CD4-positive, alpha-beta T cell (primary cell): ENCODE measurements at regions not wholly inside any gene's neighbourhood (a gene's known extent, or its start where the extent isn't known, plus 50 kb on each side); places are given as distances from the start of the nearest gene placed in this dataset.
"Not testable (repeated sequence)": the region's sequence is repeated elsewhere in the genome, so short reads cannot be mapped to it uniquely, and the experiment has no call there.

Experiments used
- ATAC-seq: fragments of 200-7000 bp; cut with Tn5 transposase; one replicate; pipeline ENCODE4 v1.10.0; 2022; ENCODE audit warnings: mild to moderate bottlenecking; ENCODE audit not compliant: poor library complexity
- CTCF ChIA-PET: fragments of 350-600 bp; sonication (Branson Sonifier 250); formaldehyde crosslinking; loops from one replicate; lab custom pipeline; 2021; ENCODE audit warnings: antibody characterized with exemption, inconsistent platforms; lab: Charles Lee
- POLR2A ChIA-PET: fragments of 350-600 bp; sonication (Branson Sonifier 250); formaldehyde crosslinking; loops from one replicate; lab custom pipeline; 2021; ENCODE audit warnings: antibody characterized with exemption, inconsistent platforms; lab: Charles Lee
- DNase-seq, 14 experiments: peaks; one replicate each; pipeline ENCODE4 v3.0.0-alpha.2; 2013 to 2020; ENCODE audit warnings: mixed read lengths in 2 of 14
- H3K27ac ChIP-seq, 2 donors: one replicate each; pipeline versions ENCODE4 v1.5.1 to v1.7.0; 2013; ENCODE audit warnings: low read length in 2 of 2, low read depth in 1 of 2, mild to moderate bottlenecking in 1 of 2
- H3K27me3 ChIP-seq, 2 experiments: 1 replicate in 1 of 2; 2 replicates in 1 of 2; pipeline versions ENCODE4 v1.6.1 to v1.7.0; 2013; ENCODE audit warnings: low read length in 2 of 2, control low read depth in 1 of 2, mild to moderate bottlenecking in 1 of 2, moderate library complexity in 1 of 2; ENCODE audit not compliant: insufficient read depth in 2 of 2, control insufficient read depth in 1 of 2
- H3K36me3 ChIP-seq: one replicate; pipeline ENCODE4 v1.6.1; 2013; ENCODE audit warnings: low read length, control low read depth; ENCODE audit not compliant: insufficient read depth
- H3K4me1 ChIP-seq: one replicate; pipeline ENCODE4 v1.6.1; 2013; ENCODE audit warnings: low read length, control low read depth; ENCODE audit not compliant: insufficient read depth
- H3K4me3 ChIP-seq: one replicate; pipeline ENCODE4 v1.5.1; 2013; ENCODE audit warnings: mild to moderate bottlenecking, low read length, moderate library complexity
- H3K9me3 ChIP-seq, 2 experiments: 1 replicate in 1 of 2; 2 replicates in 1 of 2; pipeline versions ENCODE4 v1.6.1 to v1.7.0; 2013; ENCODE audit warnings: low read length in 2 of 2, mild to moderate bottlenecking in 2 of 2, control low read depth in 1 of 2, moderate library complexity in 1 of 2; ENCODE audit not compliant: control insufficient read depth in 1 of 2, insufficient read depth in 1 of 2
- H3K27ac Mint-ChIP-seq: one replicate; pipeline ENCODE4 v1.8.0; 2020; ENCODE audit warnings: mixed read lengths
- H3K27me3 Mint-ChIP-seq: one replicate; pipeline ENCODE4 v1.8.0; 2021; ENCODE audit warnings: mixed read lengths
- H3K36me3 Mint-ChIP-seq: one replicate; pipeline ENCODE4 v1.8.0; 2021; ENCODE audit warnings: low read depth, mixed read lengths
- H3K4me1 Mint-ChIP-seq: one replicate; pipeline ENCODE4 v1.8.0; 2021; ENCODE audit warnings: low read depth, mixed read lengths
- H3K4me3 Mint-ChIP-seq: one replicate; pipeline ENCODE4 v1.8.0; 2020; ENCODE audit warnings: mild to moderate bottlenecking, mixed read lengths
- H3K9me3 Mint-ChIP-seq: one replicate; pipeline ENCODE4 v1.8.0; 2020; ENCODE audit warnings: mixed read lengths
- CTCF ChIP-seq: fragments of 200-600 bp; IDR thresholded peaks from one replicate; pipeline ENCODE4 v1.8.0; 2022; ENCODE audit warnings: antibody characterized with exemption, mild to moderate bottlenecking
- intact Hi-C, 2 experiments: fragments of 100-400 bp; cut with DNase I in 1 of 2; cut with micrococcal nuclease in 1 of 2; formaldehyde crosslinking; loops; one replicate each; pipeline versions ENCODE4 v1.15.1 to v1.9.0; 2023 to 2025; cut with DNase I, micrococcal nuclease

- CTCF ChIA-PET: no interaction called here
- Mint-ChIP-seq H3K4me3 (no peak overlapping the region), H3K9me3 (no peaks in the 10 kb centered on the region), H3K36me3 (no peaks in the 10 kb centered on the region), H3K4me1 (no peaks in the 10 kb centered on the region), H3K27ac (no peak overlapping the region), H3K27me3 (peaks cover 53% of the 10 kb centered on the region)
- Histone ChIP-seq H3K4me3 (no peak overlapping the region), H3K27me3 (peaks cover 3 to 4% of the 10 kb centered on the region in 2 experiments), H3K4me1 (no peaks in the 10 kb centered on the region), H3K27ac (no peak overlapping the region), H3K9me3 (no peaks in the 10 kb centered on the region), H3K36me3 (no peaks in the 10 kb centered on the region)
- no peak for DNase-seq
- no peak for TF ChIP-seq CTCF
- intact Hi-C loops: no loop called here
- no peak for ATAC-seq
- POLR2A ChIA-PET: no interaction called here
Observed at GRCh38 chr13:110976785-110977184, 61.9 kb upstream of the ANKRD10 start.

- no peak for ATAC-seq
- H3K9me3 Mint-ChIP-seq: no peaks in the 10 kb centered on the region
- POLR2A ChIA-PET: no interaction called here
Observed at GRCh38 chr13:110973007-110973700, 58.3 kb upstream of the ANKRD10 start.

GRCh38 chr13:110971486-110971885 is 56.6 kb upstream of the ANKRD10 start:
- Histone ChIP-seq H3K4me3 (no peak overlapping the region), H3K27ac (no peak overlapping the region), H3K36me3 (no peaks in the 10 kb centered on the region), H3K27me3 (peaks cover 2 to 10% of the 10 kb centered on the region in 2 experiments), H3K4me1 (no peaks in the 10 kb centered on the region), H3K9me3 (peaks cover 0 to 6% of the 10 kb centered on the region in 2 experiments)
- ATAC-seq: no peak
- no peak for DNase-seq
- POLR2A ChIA-PET: no interaction called here
- CTCF ChIA-PET: no interaction called here
- TF ChIP-seq CTCF: no peak
- Mint-ChIP-seq H3K4me1 (no peaks in the 10 kb centered on the region), H3K9me3 (peaks cover 3% of the 10 kb centered on the region), H3K27me3 (peaks cover 40% of the 10 kb centered on the region), H3K27ac (no peak overlapping the region), H3K36me3 (no peaks in the 10 kb centered on the region), H3K4me3 (no peak overlapping the region)
- intact Hi-C loops: no loop called here

More at GRCh38 chr13:110973007-110973700, 58.3 kb upstream of the ANKRD10 start:
- Mint-ChIP-seq H3K36me3 (no peaks in the 10 kb centered on the region), H3K27me3 (peaks cover 48% of the 10 kb centered on the region), H3K4me3 (no peak overlapping the region), H3K27ac (no peak overlapping the region), H3K4me1 (no peaks in the 10 kb centered on the region)
- TF ChIP-seq CTCF: no peak
- H3K4me3 ChIP-seq: no peak overlapping the region
- no peaks in the 10 kb centered on the region for H3K4me1 ChIP-seq
- H3K36me3 ChIP-seq: no peaks in the 10 kb centered on the region
- no peak overlapping the region for H3K27ac ChIP-seq
- intact Hi-C loops: no loop called here
- peaks cover 2 to 10% of the 10 kb centered on the region in 2 experiments for H3K27me3 ChIP-seq
- H3K9me3 ChIP-seq: no peaks in the 10 kb centered on the region
- DNase-seq: no peak
- CTCF ChIA-PET: no interaction called here

- H3K27ac ChIP-seq, H3K4me1 Mint-ChIP-seq, H3K36me3 Mint-ChIP-seq, H3K4me3 ChIP-seq, H3K4me1 ChIP-seq, DNase-seq, H3K27me3 ChIP-seq, CTCF ChIA-PET, intact Hi-C loops, H3K4me3 Mint-ChIP-seq, H3K36me3 ChIP-seq, POLR2A ChIA-PET, H3K27ac Mint-ChIP-seq, ATAC-seq: not testable (repeated sequence)
- H3K9me3 ChIP-seq: peaks cover 13 to 34% of the 10 kb centered on the region in 2 experiments
- H3K27me3 Mint-ChIP-seq: peaks cover 32% of the 10 kb centered on the region
- peaks cover 19% of the 10 kb centered on the region for H3K9me3 Mint-ChIP-seq
Observed at GRCh38 chr13:110967156-110967855, 52.4 kb upstream of the ANKRD10 start.
